Astrocyte of the spinal cord (primary cell): ENCODE measurements at regions not wholly inside any gene's neighbourhood (a gene's known extent, or its start where the extent isn't known, plus 50 kb on each side); places are given as distances from the start of the nearest gene placed in this dataset.

Source experiments
- DNase-seq: peaks from one replicate; pipeline ENCODE4 v3.0.0; 2011; ENCODE audit warnings: low read depth, low spot score
- H3K4me3 ChIP-seq: 2 replicates; pipeline ENCODE4 v1.5.1; 2011; ENCODE audit warnings: low read depth, mild to moderate bottlenecking, low read length, moderate library complexity
- in situ Hi-C: cut with HindIII; loops from 2 replicates; pipeline ENCODE4 v1.10.0; 2017; ENCODE audit warnings: low sequenced_read_pairs
- TF ChIP-seq, protein P1 (sequence below): IDR thresholded peaks from 2 replicates; pipeline ENCODE4 v1.5.1; 2012; ENCODE audit warnings: low read depth, mild to moderate bottlenecking, low read length, inconsistent platforms

DNA sequence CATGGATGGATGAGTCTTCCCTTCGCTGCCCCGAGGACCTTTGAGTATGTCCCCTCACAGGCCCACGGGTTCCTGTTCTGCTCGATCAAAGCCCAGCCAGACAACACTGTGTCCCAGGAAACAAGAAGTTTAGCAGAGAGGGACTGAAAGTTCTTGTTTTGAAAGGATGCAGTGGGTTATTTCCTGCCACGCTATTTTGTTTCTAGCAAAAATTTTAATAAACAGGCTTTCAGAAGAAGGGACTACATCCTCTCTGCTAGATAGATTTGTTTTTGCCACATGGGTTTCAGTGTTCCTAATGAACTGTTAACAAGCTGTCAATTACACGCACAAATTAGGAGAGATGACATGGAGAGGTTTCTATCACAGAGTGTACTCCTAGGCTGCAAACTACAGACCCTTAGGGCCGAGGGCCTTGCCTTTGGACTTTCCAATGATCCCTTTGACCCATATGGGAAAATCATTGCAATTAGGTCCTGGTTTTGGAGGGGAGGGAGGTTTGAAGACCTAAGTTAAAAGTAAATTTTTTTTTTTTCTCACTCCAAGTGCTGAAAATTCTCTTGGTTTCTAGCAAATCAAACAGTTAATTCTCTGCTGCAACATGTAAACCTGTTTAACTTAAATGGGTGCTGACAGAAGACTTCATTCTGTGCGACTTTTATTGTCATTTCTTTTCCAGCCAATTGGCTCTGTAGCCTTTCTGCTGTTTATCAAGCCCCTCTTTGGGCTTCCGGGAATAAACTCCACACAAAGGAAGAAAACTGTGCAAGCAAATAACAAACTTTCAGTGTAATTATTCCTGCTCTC, 81.4 kb downstream of the RCN1 start:
- in situ Hi-C loops: no loop called here
- no peak for DNase-seq
- H3K4me3 ChIP-seq: peak overlapping the region; percentile 37
- TF ChIP-seq, protein P1, sequence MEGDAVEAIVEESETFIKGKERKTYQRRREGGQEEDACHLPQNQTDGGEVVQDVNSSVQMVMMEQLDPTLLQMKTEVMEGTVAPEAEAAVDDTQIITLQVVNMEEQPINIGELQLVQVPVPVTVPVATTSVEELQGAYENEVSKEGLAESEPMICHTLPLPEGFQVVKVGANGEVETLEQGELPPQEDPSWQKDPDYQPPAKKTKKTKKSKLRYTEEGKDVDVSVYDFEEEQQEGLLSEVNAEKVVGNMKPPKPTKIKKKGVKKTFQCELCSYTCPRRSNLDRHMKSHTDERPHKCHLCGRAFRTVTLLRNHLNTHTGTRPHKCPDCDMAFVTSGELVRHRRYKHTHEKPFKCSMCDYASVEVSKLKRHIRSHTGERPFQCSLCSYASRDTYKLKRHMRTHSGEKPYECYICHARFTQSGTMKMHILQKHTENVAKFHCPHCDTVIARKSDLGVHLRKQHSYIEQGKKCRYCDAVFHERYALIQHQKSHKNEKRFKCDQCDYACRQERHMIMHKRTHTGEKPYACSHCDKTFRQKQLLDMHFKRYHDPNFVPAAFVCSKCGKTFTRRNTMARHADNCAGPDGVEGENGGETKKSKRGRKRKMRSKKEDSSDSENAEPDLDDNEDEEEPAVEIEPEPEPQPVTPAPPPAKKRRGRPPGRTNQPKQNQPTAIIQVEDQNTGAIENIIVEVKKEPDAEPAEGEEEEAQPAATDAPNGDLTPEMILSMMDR: no peak

DNA sequence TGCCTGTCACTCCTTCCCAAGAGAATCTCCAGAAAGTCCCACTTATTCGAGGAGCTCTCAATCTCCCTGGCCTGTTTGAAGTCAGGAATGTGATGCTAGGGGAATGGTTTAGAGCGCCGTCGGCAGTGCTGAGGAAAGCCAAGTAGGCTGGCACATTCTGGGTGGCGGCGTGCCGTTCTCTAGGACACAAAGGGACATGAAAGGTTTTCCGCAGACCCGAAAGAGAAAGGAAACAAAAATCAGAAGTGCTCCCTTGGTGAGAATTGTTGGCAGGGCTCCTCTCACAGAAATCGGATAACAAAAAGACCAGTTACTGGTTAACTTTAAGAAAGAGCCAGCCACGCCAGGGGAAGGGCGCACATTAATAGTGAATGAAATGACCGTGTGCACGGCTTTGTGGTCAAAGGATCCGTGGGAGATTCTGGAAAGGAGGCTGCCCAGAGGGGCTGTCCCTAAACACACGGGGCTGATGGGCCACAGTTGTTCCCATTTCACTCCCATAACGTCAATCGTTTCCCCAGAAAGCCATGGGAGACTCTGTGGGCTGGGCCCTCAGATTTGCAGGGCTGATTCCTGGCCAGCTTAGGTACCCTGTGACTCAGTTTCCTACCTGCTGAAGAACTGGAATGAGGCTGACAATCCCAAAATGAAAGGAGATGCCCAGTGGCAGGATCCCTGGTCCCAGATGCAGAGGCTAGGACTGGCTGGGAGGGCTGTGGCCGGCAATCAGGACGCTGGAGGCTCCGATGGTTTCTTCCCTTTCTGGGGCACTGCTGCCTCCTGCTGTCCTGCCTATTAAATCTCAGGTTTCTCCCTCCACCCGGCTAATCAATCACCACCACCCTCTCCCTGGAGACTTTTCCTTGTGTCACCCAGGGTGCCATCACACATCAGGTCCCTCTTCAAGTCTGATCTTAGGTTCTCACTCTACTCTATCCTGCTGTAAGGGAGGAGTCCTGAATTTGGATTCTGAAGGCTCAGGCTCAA, 82.3 kb downstream of the RCN1 start:
- in situ Hi-C loops: no loop called here
- peak; percentile 66 for DNase-seq
- peak overlapping the region; percentile 37 for H3K4me3 ChIP-seq
- TF ChIP-seq, protein P1: peak; percentile 72

DNA sequence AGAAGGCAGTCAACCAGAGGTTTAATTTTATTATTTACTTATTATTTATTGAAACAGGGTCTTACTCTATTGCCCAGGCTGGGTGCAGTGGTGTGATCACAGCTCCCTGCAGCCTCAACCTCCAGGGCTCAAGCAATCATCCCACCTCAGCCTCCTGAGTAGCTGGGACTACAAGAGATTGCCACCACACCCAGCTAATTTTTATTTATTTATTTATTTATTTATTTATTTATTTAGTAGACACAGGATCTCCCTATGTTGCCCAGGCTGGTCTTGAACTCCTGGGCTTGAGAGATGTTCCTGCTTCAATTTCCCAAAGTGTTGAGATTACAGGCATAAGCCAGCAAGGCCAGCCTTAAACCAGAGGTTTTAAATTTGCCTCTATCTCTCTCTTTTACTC, 83.1 kb downstream of the RCN1 start:
- in situ Hi-C loops: no loop called here

DNA sequence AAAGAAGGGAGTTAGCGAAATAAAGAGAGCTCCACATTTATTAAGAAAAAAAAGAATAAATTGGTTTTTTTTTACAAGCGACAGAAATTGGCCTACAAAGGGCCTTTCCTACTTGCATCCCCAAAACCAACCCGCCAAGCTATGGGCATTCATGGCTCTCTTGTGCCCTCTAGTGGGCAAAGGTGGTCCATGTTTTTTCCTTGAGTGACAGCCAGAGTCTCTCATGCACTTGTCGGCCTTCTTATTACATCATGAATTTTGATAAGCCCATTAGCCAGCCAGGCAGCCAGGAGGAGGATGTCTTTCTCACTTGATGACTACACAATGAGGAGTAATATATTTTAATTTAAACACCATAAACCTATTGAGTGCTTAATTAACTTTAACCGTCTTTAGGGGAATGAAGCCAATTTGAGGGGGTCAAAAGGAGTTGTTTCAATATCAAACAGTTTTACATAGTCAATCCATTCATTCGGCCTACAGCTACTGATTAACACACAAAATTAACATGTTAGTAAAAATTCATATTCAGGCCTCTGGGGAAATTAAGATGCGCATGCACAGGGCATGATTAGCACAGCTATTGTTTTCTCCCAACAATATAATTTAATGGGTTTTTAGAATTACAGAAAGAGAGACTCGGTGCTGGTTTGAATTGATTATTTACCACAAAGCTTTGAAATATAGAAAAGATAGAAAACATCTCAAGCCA, 85.5 kb downstream of the RCN1 start:
- TF ChIP-seq, protein P1: peak; percentile 79

More for the DNA sequence above, 83.1 kb downstream of the RCN1 start:
- no peak for DNase-seq
- TF ChIP-seq, protein P1: no peak
- H3K4me3 ChIP-seq: no peak overlapping the region

DNA sequence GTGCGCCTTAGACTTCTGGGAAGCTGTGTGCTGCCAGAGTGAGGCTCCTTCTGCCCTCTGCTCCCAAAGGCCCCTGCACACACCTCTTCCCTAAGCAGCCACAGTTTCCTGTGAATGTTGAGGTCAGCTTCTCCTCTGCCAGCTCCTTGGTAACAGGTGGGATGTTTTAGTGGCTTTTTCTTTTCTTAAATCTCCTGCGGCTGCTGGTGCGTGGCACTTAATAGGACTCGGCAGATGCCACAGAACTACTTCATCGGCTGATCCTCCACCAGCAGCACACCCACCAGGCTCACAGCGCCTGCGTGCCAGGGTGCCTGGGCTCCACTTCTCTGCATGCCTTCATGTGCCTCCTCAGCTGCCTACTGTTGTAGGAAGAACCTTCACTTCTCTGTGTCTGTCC, 87.8 kb downstream of the RCN1 start:
- in situ Hi-C loops: no loop called here
- TF ChIP-seq, protein P1: no peak
- DNase-seq: no peak
- no peak overlapping the region for H3K4me3 ChIP-seq

More for the DNA sequence above, 85.5 kb downstream of the RCN1 start:
- no peak overlapping the region for H3K4me3 ChIP-seq
- in situ Hi-C loops: no loop called here
- peak; percentile 81 for DNase-seq

DNA sequence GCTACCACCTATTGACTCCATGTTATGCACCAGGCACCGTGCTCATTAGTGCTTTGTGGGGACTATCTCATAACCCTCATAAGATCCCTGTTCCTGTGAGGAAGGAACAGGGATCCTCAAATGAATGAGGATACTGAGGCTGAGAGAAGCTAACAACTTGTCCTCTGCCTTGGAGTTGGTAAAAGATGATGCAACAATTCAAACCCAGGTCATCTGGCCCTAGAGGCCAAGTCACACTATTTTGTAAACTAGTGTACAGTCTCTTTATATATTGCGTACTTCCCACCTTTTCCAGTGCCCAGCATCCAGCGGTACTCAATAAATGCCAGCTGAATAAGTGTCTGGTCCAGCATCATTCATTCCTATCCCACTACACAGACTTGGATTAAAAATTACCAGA, 92.6 kb downstream of the RCN1 start:
- DNase-seq: no peak
- no peak overlapping the region for H3K4me3 ChIP-seq
- in situ Hi-C loops: no loop called here
- TF ChIP-seq, protein P1: no peak
